PFSK-1 (cell line): ENCODE measurements at regions not wholly inside any gene's neighbourhood (a gene's known extent, or its start where the extent isn't known, plus 50 kb on each side); places are given as distances from the start of the nearest gene placed in this dataset.
A peak's percentile ranks its signal among the peaks of the same experiment; 100 is the strongest.

Source experiments
- FOXP2 ChIP-seq: optimal IDR thresholded peaks from 2 replicates; pipeline ENCODE3; 2011; ENCODE audit warnings: borderline replicate concordance, control low read depth, inconsistent platforms; ENCODE audit not compliant: insufficient read depth; ENCODE audit errors: extremely low read length, extremely low read depth
- POLR2AphosphoS5 ChIP-seq: IDR thresholded peaks from 2 replicates; pipeline ENCODE4 v1.6.1; 2012; ENCODE audit warnings: low read depth, mild to moderate bottlenecking, control low read depth, low read length, moderate library complexity
- SIN3A ChIP-seq: IDR thresholded peaks from 2 replicates; pipeline ENCODE4 v1.6.1; 2012; ENCODE audit warnings: mild to moderate bottlenecking, low read length, moderate library complexity, borderline replicate concordance; ENCODE audit not compliant: insufficient read depth
- TAF1 ChIP-seq: IDR thresholded peaks from 2 replicates; pipeline ENCODE4 v1.6.1; 2012; ENCODE audit warnings: low read length, control low read depth, borderline replicate concordance; ENCODE audit not compliant: insufficient read depth
- TF ChIP-seq, protein P1 (sequence below), 2 experiments: IDR thresholded peaks; 2 replicates each; pipeline versions ENCODE4 v1.6.1 to v1.8.0; 2011 to 2012; ENCODE audit warnings: low read depth in 2 of 2, low read length in 2 of 2, control low read depth in 1 of 2, inconsistent platforms in 1 of 2, mild to moderate bottlenecking in 1 of 2, moderate library complexity in 1 of 2; ENCODE audit not compliant: insufficient read depth in 1 of 2

DNA sequence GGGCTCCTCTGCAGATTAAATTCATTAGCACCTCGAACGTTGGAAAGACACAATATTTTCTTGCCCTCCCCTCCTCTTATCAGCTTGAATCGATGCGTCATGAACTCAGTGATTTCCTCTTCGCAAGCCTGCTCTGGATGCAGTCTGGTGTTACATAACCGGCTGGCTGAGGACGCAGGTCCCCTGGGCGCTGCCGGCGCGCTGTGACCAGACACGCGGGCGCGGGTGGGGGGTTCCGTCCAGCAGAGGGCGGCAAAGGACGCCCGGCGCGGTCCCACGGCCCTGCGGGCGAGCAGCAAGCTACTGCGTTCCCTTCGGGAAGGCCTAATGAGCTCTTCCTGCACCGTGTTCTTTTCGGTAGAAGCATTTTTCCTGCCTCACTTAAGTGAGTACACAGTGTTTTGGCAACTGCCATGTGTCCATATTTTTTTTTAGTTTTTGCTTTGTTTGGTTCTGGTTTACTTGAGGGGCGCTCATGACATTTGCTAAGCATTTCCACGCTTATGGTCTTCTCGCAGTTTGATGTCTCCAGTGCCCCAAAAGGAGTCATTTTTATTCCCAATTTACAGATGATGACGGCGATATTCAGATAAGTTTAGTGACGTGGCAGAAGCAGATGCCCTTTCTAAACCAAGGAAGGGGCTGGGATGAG lies 112.2 kb upstream of the MBNL2 start:
- TF ChIP-seq, protein P1, sequence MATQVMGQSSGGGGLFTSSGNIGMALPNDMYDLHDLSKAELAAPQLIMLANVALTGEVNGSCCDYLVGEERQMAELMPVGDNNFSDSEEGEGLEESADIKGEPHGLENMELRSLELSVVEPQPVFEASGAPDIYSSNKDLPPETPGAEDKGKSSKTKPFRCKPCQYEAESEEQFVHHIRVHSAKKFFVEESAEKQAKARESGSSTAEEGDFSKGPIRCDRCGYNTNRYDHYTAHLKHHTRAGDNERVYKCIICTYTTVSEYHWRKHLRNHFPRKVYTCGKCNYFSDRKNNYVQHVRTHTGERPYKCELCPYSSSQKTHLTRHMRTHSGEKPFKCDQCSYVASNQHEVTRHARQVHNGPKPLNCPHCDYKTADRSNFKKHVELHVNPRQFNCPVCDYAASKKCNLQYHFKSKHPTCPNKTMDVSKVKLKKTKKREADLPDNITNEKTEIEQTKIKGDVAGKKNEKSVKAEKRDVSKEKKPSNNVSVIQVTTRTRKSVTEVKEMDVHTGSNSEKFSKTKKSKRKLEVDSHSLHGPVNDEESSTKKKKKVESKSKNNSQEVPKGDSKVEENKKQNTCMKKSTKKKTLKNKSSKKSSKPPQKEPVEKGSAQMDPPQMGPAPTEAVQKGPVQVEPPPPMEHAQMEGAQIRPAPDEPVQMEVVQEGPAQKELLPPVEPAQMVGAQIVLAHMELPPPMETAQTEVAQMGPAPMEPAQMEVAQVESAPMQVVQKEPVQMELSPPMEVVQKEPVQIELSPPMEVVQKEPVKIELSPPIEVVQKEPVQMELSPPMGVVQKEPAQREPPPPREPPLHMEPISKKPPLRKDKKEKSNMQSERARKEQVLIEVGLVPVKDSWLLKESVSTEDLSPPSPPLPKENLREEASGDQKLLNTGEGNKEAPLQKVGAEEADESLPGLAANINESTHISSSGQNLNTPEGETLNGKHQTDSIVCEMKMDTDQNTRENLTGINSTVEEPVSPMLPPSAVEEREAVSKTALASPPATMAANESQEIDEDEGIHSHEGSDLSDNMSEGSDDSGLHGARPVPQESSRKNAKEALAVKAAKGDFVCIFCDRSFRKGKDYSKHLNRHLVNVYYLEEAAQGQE (IDR thresholded peaks at IDR 0.05; ENCODE audit: insufficient read depth in 1 of 2, low read depth in 2 of 2, low read length in 2 of 2), result no peak
- TF ChIP-seq FOXP2, result peak; percentile 66
- no peak for TF ChIP-seq SIN3A
- no peak for TF ChIP-seq TAF1
- no peak for TF ChIP-seq POLR2AphosphoS5

- TF ChIP-seq, protein P1 (IDR thresholded peaks at IDR 0.05; ENCODE audit: insufficient read depth in 1 of 2, low read depth in 2 of 2, low read length in 2 of 2), result no peak
- TF ChIP-seq FOXP2 (no peak), POLR2AphosphoS5 (no peak), SIN3A (no peak), TAF1 (no peak)
Observed at GRCh38 chr13:97110936-97111335, 111.2 kb upstream of the MBNL2 start.

GRCh38 chr13:97111756-97112155 lies 110.4 kb upstream of the MBNL2 start:
- TF ChIP-seq, protein P1 (IDR thresholded peaks at IDR 0.05; ENCODE audit: insufficient read depth in 1 of 2, low read depth in 2 of 2, low read length in 2 of 2), result no peak
- TF ChIP-seq TAF1, result no peak

DNA sequence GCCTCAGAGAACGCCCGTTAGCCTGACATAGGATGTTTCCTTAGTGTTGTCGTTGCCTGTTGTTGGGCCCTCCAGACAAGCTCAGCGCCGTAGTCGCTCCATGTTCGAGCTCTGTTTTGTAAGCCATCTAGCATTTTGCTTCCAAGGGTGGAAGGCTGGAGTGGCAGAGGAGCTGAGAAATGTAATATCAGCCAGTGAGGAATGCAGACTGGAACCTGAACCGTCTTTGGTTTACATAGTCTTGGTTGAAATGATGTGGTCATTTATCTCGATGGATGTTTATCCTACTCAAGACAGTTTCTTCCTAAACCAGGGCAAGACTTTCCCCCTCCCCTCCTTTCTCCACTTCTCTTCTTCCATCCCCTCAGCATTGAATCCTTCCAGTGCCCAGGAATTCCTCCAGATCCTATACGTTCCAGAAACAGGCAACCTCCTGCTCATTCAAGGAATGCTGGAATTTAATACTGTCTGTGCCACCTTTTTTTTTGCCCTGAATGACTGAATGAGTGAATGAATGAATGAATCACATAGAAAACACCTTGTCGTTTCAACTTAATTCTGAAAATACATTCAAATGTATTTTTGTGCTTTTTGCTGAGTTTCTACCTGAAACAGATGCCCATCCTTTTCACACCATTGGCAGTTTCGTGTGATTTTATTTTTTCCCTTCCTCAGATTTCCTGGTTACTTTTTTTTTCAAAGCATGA lies 109.5 kb upstream of the MBNL2 start:
- TF ChIP-seq FOXP2 (no peak), TAF1 (no peak), SIN3A (no peak), POLR2AphosphoS5 (no peak)
- TF ChIP-seq, protein P1 (IDR thresholded peaks at IDR 0.05; ENCODE audit: insufficient read depth in 1 of 2, low read depth in 2 of 2, low read length in 2 of 2), result no peak
